H1 (cell line): ENCODE measurements at regions not wholly inside any gene's neighbourhood (a gene's known extent, or its start where the extent isn't known, plus 50 kb on each side); places are given as distances from the start of the nearest gene placed in this dataset.
A peak's percentile ranks its signal among the peaks of the same experiment; 100 is the strongest.

ENCODE experiments used
- CHD1 ChIP-seq: IDR thresholded peaks from 2 replicates; pipeline ENCODE4 v1.6.1; 2012; ENCODE audit warnings: low read depth, low read length, improper control_type of control experiment
- CHD7 ChIP-seq: fragments of 300-600 bp; sonication (generic); IDR thresholded peaks from 2 replicates; pipeline ENCODE4 v1.7.1; 2012; ENCODE audit warnings: low read length, moderate library complexity, mild to moderate bottlenecking, inconsistent platforms; ENCODE audit not compliant: insufficient replicate concordance
- JUND ChIP-seq: IDR thresholded peaks from 2 replicates; pipeline ENCODE4 v1.6.1; 2011; ENCODE audit warnings: mild to moderate bottlenecking, improper control_type of control experiment, low read length
- POLR2A ChIP-seq, 2 experiments: IDR thresholded peaks; 1 replicate in 1 of 2; 2 replicates in 1 of 2; pipeline ENCODE4 v1.6.1; 2011; ENCODE audit warnings: low read depth in 2 of 2, low read length in 2 of 2, mild to moderate bottlenecking in 2 of 2; ENCODE audit errors: control extremely low read depth in 1 of 2
- POU5F1 ChIP-seq: IDR thresholded peaks from 2 replicates; pipeline ENCODE4 v1.6.1; 2011; ENCODE audit warnings: low read depth, mild to moderate bottlenecking, low read length, moderate library complexity
- RAD21 ChIP-seq, 2 experiments: IDR thresholded peaks in 1 of 2; conservative IDR thresholded peaks in 1 of 2; 2 replicates each; pipeline ENCODE4 v1.6.1; 2011; ENCODE audit warnings: low read depth in 2 of 2, low read length in 2 of 2, improper control_type of control experiment in 1 of 2, inconsistent platforms in 1 of 2, mild to moderate bottlenecking in 1 of 2, moderate library complexity in 1 of 2
- RFX5 ChIP-seq: IDR thresholded peaks from 2 replicates; pipeline ENCODE4 v1.6.1; 2011; ENCODE audit warnings: low read depth, low read length, improper control_type of control experiment, borderline replicate concordance
- SAP30 ChIP-seq: fragments of 300-600 bp; sonication (generic); IDR thresholded peaks from 2 replicates; pipeline ENCODE4 v1.7.1; 2012; ENCODE audit warnings: low read length, moderate library complexity, mild to moderate bottlenecking, inconsistent platforms; ENCODE audit not compliant: insufficient read depth, insufficient replicate concordance
- SIRT6 ChIP-seq: IDR thresholded peaks from one replicate; pipeline ENCODE4 v1.7.1; 2012; ENCODE audit warnings: low read length, inconsistent platforms

GRCh38 chr5:73303148-73304079, 130.4 kb downstream of the TMEM174 start (continued):
- TF ChIP-seq CHD7 = no peak
- TF ChIP-seq CHD1 = no peak
- no peak for TF ChIP-seq JUND
- no peak for TF ChIP-seq SIRT6
- TF ChIP-seq RFX5 = no peak
- TF ChIP-seq SAP30 = no peak
- no peak for TF ChIP-seq POU5F1
- TF ChIP-seq RAD21 (IDR thresholded peaks at IDR 0.05 in 1 of 2, conservative IDR thresholded peaks at IDR 0.05 in 1 of 2; ENCODE audit: low read depth in 2 of 2, low read length in 2 of 2) = peak; percentile 60 to 77
- TF ChIP-seq POLR2A (IDR thresholded peaks at IDR 0.05; ENCODE audit: control extremely low read depth in 1 of 2, low read depth in 2 of 2, low read length in 2 of 2) = no peak
